ENCODE measurements at regions not wholly inside any gene's neighbourhood (a gene's known extent, or its start where the extent isn't known, plus 50 kb on each side); places are given as distances from the start of the nearest gene placed in this dataset.

DNA sequence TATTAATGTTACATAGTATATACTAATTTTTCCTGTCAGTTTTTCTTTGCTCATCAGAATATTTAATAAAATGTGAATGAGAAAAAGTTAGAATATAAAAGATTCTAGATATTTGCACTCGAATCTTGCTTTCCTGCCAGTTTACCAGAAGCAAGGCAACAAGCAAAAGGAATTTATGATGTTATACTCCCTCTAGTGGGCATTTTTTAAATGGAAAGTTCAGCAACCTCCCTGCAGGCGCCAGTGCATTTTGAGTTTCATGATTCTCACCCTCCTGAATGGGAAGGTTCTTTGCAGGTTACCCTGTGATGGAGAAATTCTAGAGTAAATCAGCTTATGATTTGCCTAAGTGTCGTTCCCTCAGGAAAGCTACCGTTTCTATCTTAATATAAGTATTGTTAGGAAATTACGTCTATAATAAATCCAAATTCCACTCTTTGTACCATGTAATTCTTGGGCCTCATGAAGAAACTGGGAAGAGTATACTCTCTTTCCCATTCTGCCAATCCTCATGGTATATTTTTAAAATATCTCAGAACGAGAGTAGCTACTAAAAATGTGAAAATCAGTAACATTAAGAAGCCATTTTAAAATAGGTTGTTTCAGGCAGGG, 350.0 kb downstream of the CRPPA start:
- H3K36me3 ChIP-seq (ENCODE audit: control insufficient read depth in 1 of 2, insufficient read depth in 2 of 2, low read depth in 1 of 2, low read length in 2 of 2), result no peaks in the 10 kb centered on the region
- H2AK5ac ChIP-seq (ENCODE audit: low read length, severe bottlenecking), result no peak overlapping the region
- H3K79me1 ChIP-seq (replicated peaks; ENCODE audit: low read length, poor library complexity, severe bottlenecking), result no peaks in the 10 kb centered on the region
- H4K8ac ChIP-seq (ENCODE audit: low read length), result no peak overlapping the region
- H2BK5ac ChIP-seq (ENCODE audit: low read depth, low read length, poor library complexity, severe bottlenecking), result no peak overlapping the region
- H3K14ac ChIP-seq (ENCODE audit: low read length in 2 of 2), result no peak overlapping the region
- no peak overlapping the region for H2BK120ac ChIP-seq (ENCODE audit: low read depth, low read length)
- H3K4me2 ChIP-seq (ENCODE audit: low read length, poor library complexity, severe bottlenecking), result no peak overlapping the region
- H3K27ac ChIP-seq (ENCODE audit: low read length, poor library complexity, severe bottlenecking), result no peak overlapping the region
- no peaks in the 10 kb centered on the region for H3K27me3 ChIP-seq (ENCODE audit: control insufficient read depth in 1 of 2, insufficient read depth in 1 of 2, low read length in 2 of 2)
- H3K18ac ChIP-seq (ENCODE audit: low read depth in 1 of 2, low read length in 2 of 2), result no peak overlapping the region
- peak; percentile 68 for DNase-seq
- H3K4me3 ChIP-seq (ENCODE audit: insufficient read depth in 1 of 2, low read depth in 1 of 2, low read length in 2 of 2), result no peak overlapping the region
- H2BK12ac ChIP-seq (ENCODE audit: low read length in 2 of 2), result no peak overlapping the region
- H3K4me1 ChIP-seq (ENCODE audit: control insufficient read depth, insufficient read depth, low read depth, low read length), result no peaks in the 10 kb centered on the region
- no peaks in the 10 kb centered on the region for H3K9me3 ChIP-seq (ENCODE audit: control insufficient read depth, low read length)
- H3K4ac ChIP-seq (ENCODE audit: low read depth in 1 of 2, low read length in 2 of 2), result no peak overlapping the region
- no peak overlapping the region for H4K91ac ChIP-seq (ENCODE audit: low read length)
- H2BK15ac ChIP-seq (ENCODE audit: low read depth, poor library complexity, severe bottlenecking), result no peak overlapping the region
- H2AFZ ChIP-seq (ENCODE audit: low read depth, low read length), result no peak overlapping the region
- H3K23ac ChIP-seq (ENCODE audit: low read length in 2 of 2), result no peak overlapping the region
- H3K9ac ChIP-seq (ENCODE audit: low read length), result peak overlapping the region; percentile 27
- 11% methylated on average over 1 of the region's 6 CpGs for WGBS

DNA sequence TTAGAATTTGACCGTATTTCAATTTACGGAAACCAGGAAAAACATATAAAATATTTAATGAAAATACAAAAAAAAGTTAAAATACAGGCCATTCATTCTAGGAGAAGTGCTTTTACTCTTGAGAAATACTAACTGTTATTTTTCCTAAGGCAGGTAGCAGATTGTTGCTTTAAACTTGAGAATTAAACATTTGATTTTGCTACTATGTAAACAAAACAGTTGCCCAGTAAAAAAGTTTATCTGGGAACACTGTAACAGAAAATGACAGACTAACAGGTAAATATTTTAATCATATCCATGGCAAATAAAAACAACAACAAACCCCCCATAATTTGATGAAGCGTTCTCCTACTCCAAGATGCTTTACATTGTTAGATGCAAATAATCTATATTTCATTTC, 350.5 kb downstream of the CRPPA start:
- DNase-seq, result no peak
- H2BK12ac ChIP-seq (ENCODE audit: low read length in 2 of 2), result no peak overlapping the region
- no peak overlapping the region for H3K18ac ChIP-seq (ENCODE audit: low read depth in 1 of 2, low read length in 2 of 2)

DNA sequence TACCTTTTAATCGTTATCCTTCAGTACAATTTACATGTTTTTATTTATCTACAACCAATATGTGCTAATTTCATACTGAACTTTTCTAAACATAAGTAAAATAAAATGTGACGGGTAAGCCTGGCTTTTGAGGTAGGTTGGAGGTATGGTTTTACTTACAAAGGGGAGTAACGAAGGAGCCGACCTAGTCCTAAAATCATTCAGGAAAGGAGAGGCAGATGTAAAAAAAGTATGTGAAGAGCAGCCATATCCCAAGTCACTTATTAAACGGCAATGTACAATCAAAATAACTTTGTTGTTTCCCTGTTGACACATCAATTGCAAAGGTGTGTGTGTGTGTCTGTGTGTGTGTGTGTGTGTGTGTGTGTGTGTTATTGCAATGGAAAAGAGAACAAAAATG, 351.3 kb downstream of the CRPPA start:
- Histone ChIP-seq H3K4me2 (ENCODE audit: low read length, poor library complexity, severe bottlenecking) (no peak overlapping the region), H2AFZ (ENCODE audit: low read depth, low read length) (no peak overlapping the region), H3K18ac (ENCODE audit: low read depth in 1 of 2, low read length in 2 of 2) (no peak overlapping the region), H3K14ac (ENCODE audit: low read length in 2 of 2) (no peak overlapping the region), H3K36me3 (ENCODE audit: control insufficient read depth in 1 of 2, insufficient read depth in 2 of 2, low read depth in 1 of 2, low read length in 2 of 2) (no peaks in the 10 kb centered on the region), H2AK5ac (ENCODE audit: low read length, severe bottlenecking) (no peak overlapping the region), H3K9me3 (ENCODE audit: control insufficient read depth, low read length) (no peaks in the 10 kb centered on the region), H3K27ac (ENCODE audit: low read length, poor library complexity, severe bottlenecking) (no peak overlapping the region), H4K91ac (ENCODE audit: low read length) (no peak overlapping the region), H2BK5ac (ENCODE audit: low read depth, low read length, poor library complexity, severe bottlenecking) (no peak overlapping the region), H4K8ac (ENCODE audit: low read length) (no peak overlapping the region), H3K4ac (ENCODE audit: low read depth in 1 of 2, low read length in 2 of 2) (no peak overlapping the region), H3K23ac (ENCODE audit: low read length in 2 of 2) (no peak overlapping the region), H2BK120ac (ENCODE audit: low read depth, low read length) (no peak overlapping the region), H2BK15ac (ENCODE audit: low read depth, poor library complexity, severe bottlenecking) (no peak overlapping the region), H3K9ac (ENCODE audit: low read length) (no peak overlapping the region), H3K79me1 (replicated peaks; ENCODE audit: low read length, poor library complexity, severe bottlenecking) (no peaks in the 10 kb centered on the region), H3K27me3 (ENCODE audit: control insufficient read depth in 1 of 2, insufficient read depth in 1 of 2, low read length in 2 of 2) (no peaks in the 10 kb centered on the region), H3K4me1 (ENCODE audit: control insufficient read depth, insufficient read depth, low read depth, low read length) (no peaks in the 10 kb centered on the region), H3K4me3 (ENCODE audit: insufficient read depth in 1 of 2, low read depth in 1 of 2, low read length in 2 of 2) (no peak overlapping the region), H2BK12ac (ENCODE audit: low read length in 2 of 2) (no peak overlapping the region)
- no peak for DNase-seq
- 100% methylated on average over 3 of the region's 5 CpGs for WGBS

More for the DNA sequence above, 350.5 kb downstream of the CRPPA start:
- Histone ChIP-seq H4K8ac (ENCODE audit: low read length) (no peak overlapping the region), H2BK15ac (ENCODE audit: low read depth, poor library complexity, severe bottlenecking) (no peak overlapping the region), H2BK120ac (ENCODE audit: low read depth, low read length) (no peak overlapping the region), H3K23ac (ENCODE audit: low read length in 2 of 2) (no peak overlapping the region), H3K4me2 (ENCODE audit: low read length, poor library complexity, severe bottlenecking) (no peak overlapping the region), H3K14ac (ENCODE audit: low read length in 2 of 2) (no peak overlapping the region), H3K4me3 (ENCODE audit: insufficient read depth in 1 of 2, low read depth in 1 of 2, low read length in 2 of 2) (no peak overlapping the region), H3K9me3 (ENCODE audit: control insufficient read depth, low read length) (no peaks in the 10 kb centered on the region), H3K27me3 (ENCODE audit: control insufficient read depth in 1 of 2, insufficient read depth in 1 of 2, low read length in 2 of 2) (no peaks in the 10 kb centered on the region), H3K4ac (ENCODE audit: low read depth in 1 of 2, low read length in 2 of 2) (no peak overlapping the region), H2BK5ac (ENCODE audit: low read depth, low read length, poor library complexity, severe bottlenecking) (no peak overlapping the region), H2AFZ (ENCODE audit: low read depth, low read length) (no peak overlapping the region), H3K27ac (ENCODE audit: low read length, poor library complexity, severe bottlenecking) (no peak overlapping the region), H3K9ac (ENCODE audit: low read length) (peak overlapping the region; percentile 27), H3K4me1 (ENCODE audit: control insufficient read depth, insufficient read depth, low read depth, low read length) (no peaks in the 10 kb centered on the region), H4K91ac (ENCODE audit: low read length) (no peak overlapping the region), H2AK5ac (ENCODE audit: low read length, severe bottlenecking) (no peak overlapping the region), H3K79me1 (replicated peaks; ENCODE audit: low read length, poor library complexity, severe bottlenecking) (no peaks in the 10 kb centered on the region), H3K36me3 (ENCODE audit: control insufficient read depth in 1 of 2, insufficient read depth in 2 of 2, low read depth in 1 of 2, low read length in 2 of 2) (no peaks in the 10 kb centered on the region)
- WGBS, result 100% methylated on average over 1 of the region's 3 CpGs

DNA sequence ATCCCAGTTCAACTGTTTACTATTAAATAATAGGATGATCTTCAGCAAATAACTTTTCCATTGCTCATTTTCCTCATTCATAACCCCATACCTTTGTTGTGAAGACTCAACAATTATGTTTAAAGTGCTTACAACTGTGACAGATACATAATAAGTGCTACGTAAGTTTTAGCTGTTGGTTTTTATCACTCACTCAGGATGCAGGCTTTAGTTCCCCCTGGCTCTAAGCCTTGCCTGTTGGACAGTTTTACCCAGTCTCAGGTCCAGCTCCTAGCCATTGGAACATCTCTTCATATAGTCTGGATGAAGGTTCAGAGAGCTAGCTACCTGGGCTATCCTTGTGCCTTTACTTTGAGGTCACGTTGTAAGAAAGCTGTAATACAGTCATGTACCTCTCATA, 353.2 kb downstream of the CRPPA start:
- Histone ChIP-seq H2AK5ac (ENCODE audit: low read length, severe bottlenecking) (no peak overlapping the region), H4K8ac (ENCODE audit: low read length) (no peak overlapping the region), H2BK15ac (ENCODE audit: low read depth, poor library complexity, severe bottlenecking) (no peak overlapping the region), H2BK120ac (ENCODE audit: low read depth, low read length) (no peak overlapping the region), H3K9me3 (ENCODE audit: control insufficient read depth, low read length) (no peaks in the 10 kb centered on the region), H3K4me3 (ENCODE audit: insufficient read depth in 1 of 2, low read depth in 1 of 2, low read length in 2 of 2) (no peak overlapping the region), H3K4me2 (ENCODE audit: low read length, poor library complexity, severe bottlenecking) (no peak overlapping the region), H3K23ac (ENCODE audit: low read length in 2 of 2) (no peak overlapping the region), H3K36me3 (ENCODE audit: control insufficient read depth in 1 of 2, insufficient read depth in 2 of 2, low read depth in 1 of 2, low read length in 2 of 2) (no peaks in the 10 kb centered on the region), H3K18ac (ENCODE audit: low read depth in 1 of 2, low read length in 2 of 2) (peak overlapping the region; percentile 0 to 39), H3K14ac (ENCODE audit: low read length in 2 of 2) (no peak overlapping the region), H3K4me1 (ENCODE audit: control insufficient read depth, insufficient read depth, low read depth, low read length) (no peaks in the 10 kb centered on the region), H3K79me1 (replicated peaks; ENCODE audit: low read length, poor library complexity, severe bottlenecking) (no peaks in the 10 kb centered on the region), H2BK12ac (ENCODE audit: low read length in 2 of 2) (peak overlapping the region; percentile 29 to 84), H3K9ac (ENCODE audit: low read length) (no peak overlapping the region), H4K91ac (ENCODE audit: low read length) (no peak overlapping the region), H3K27ac (ENCODE audit: low read length, poor library complexity, severe bottlenecking) (no peak overlapping the region), H3K4ac (ENCODE audit: low read depth in 1 of 2, low read length in 2 of 2) (no peak overlapping the region), H3K27me3 (ENCODE audit: control insufficient read depth in 1 of 2, insufficient read depth in 1 of 2, low read length in 2 of 2) (no peaks in the 10 kb centered on the region), H2AFZ (ENCODE audit: low read depth, low read length) (no peak overlapping the region), H2BK5ac (ENCODE audit: low read depth, low read length, poor library complexity, severe bottlenecking) (no peak overlapping the region)
- WGBS, result over 99% methylated on average over 2 of the region's 2 CpGs
- DNase-seq, result no peak

Data from mesenchymal stem cell (in vitro differentiated cells and primary cell).